Heart left ventricle (tissue), 16 donors: ENCODE measurements at regions not wholly inside any gene's neighbourhood (a gene's known extent, or its start where the extent isn't known, plus 50 kb on each side); places are given as distances from the start of the nearest gene placed in this dataset.

Source experiments
- ATAC-seq, 4 donors: fragments of 200-7000 bp; cut with Tn5 transposase; one replicate each; pipeline ENCODE4 v1.9.1; 2020 to 2022; ENCODE audit warnings: moderate library complexity in 4 of 4, mild to moderate bottlenecking in 3 of 4, moderate number of reproducible peaks in 1 of 4
- DNase-seq, 5 donors: peaks; one replicate each; pipeline ENCODE4 v3.0.0-alpha.2; 2020
- H3K27ac ChIP-seq, 12 donors: fragments of 200-600 bp; sonication (generic) in 4 of 12; one replicate each; pipeline versions ENCODE4 v1.5.0 to v1.8.0; 2016 to 2022; ENCODE audit warnings: mild to moderate bottlenecking in 2 of 12
- H3K27me3 ChIP-seq, 9 donors: fragments of 200-600 bp; sonication (generic) in 2 of 9; one replicate each; pipeline versions ENCODE4 v1.5.1 to v1.8.0; 2016 to 2022; ENCODE audit warnings: mild to moderate bottlenecking in 3 of 9
- H3K36me3 ChIP-seq, 9 donors: fragments of 200-600 bp; sonication (generic) in 2 of 9; one replicate each; pipeline versions ENCODE4 v1.5.0 to v1.8.0; 2018 to 2022; ENCODE audit warnings: mild to moderate bottlenecking in 2 of 9
- H3K4me1 ChIP-seq, 12 donors: fragments of 200-600 bp; sonication (generic) in 4 of 12; one replicate each; pipeline versions ENCODE4 v1.5.0 to v1.8.0; 2016 to 2022; ENCODE audit warnings: mild to moderate bottlenecking in 3 of 12
- H3K4me3 ChIP-seq, 12 donors: fragments of 200-600 bp; sonication (generic) in 4 of 12; one replicate each; pipeline versions ENCODE4 v1.5.0 to v1.8.0; 2017 to 2022; ENCODE audit warnings: mild to moderate bottlenecking in 9 of 12, moderate library complexity in 4 of 12
- H3K9me3 ChIP-seq, 12 donors: fragments of 200-600 bp; sonication (generic) in 4 of 12; one replicate each; pipeline versions ENCODE4 v1.5.0 to v1.8.0; 2016 to 2022; ENCODE audit warnings: mild to moderate bottlenecking in 1 of 12
- POLR2A ChIP-seq, 2 donors: fragments of 450-650 bp; IDR thresholded peaks; one replicate each; pipeline ENCODE4 v1.6.1; 2017; ENCODE audit warnings: antibody characterized with exemption in 2 of 2, mild to moderate bottlenecking in 2 of 2, moderate library complexity in 2 of 2
- WGBS, 4 donors: extraction: QIAGEN DNeasy Blood & Tissue Kit in 2 of 4; methylation state at CpG; one replicate each; pipeline versions ENCODE4 v1.1.5 to v1.1.7; 2013 to 2018; 5-methylcytosine and 5-hydroxymethylcytosine counted together
- intact Hi-C, 10 donors: fragments of 100-400 bp; cut with DNase I; formaldehyde crosslinking; loops; one replicate each; pipeline versions ENCODE4 v1.11.1 to v1.14.2; 2022
- TF ChIP-seq, protein P1 (sequence below), 12 donors: fragments of 200-600 bp; sonication (generic) in 4 of 12; IDR thresholded peaks; one replicate each; pipeline versions ENCODE4 v1.5.0 to v1.8.0; 2018 to 2022; ENCODE audit warnings: antibody characterized with exemption in 12 of 12, mild to moderate bottlenecking in 5 of 12
- donor health status: ischemic (EF 13 %, LVEDD 7.1; RV severe dilation, severe dysfunction).
- donor health status: healthy with polysubstance abuse.
- donor health status: DM: no; HTN: yes; CAD: no.
- donor health status: DM: no; HTN: no; CAD: no.
- donor health status: ischemic (EF 25% LVEDD 6.9; RV normal size, moderate dysfunction).
- donor health status: ischemic (EF 25% LVEDD 5.7; RV mildly dilated, moderate dysfunction).
- donor health status: healthy.
- donor health status: DM: yes; HTN: yes; CAD: no.
- donor health status: ischemic (EF 35%, LVEDD 5.7; RV mildly dilated, moderate dysfunction).
- donor health status: nonischemic (EF 11% LVEDD 7.7; RV severe dilation, severe dysfunction).
- donor health status: DM: yes; HTN: yes; CAD: no.
- donor health status: PGD.
- donor health status: ischemic (EF 29% LVEDD 5.4; RV normal size, mild dysfunction).
- donor health status: nonischemic (EF 23%, LVEDD 6.1; RV moderate dilation, normal function).

- Histone ChIP-seq H3K27me3 (no peaks in the 10 kb centered on the region), H3K9me3 (peaks cover 0 to 2% (median 0%) of the 10 kb centered on the region in 12 donors), H3K27ac (no peak overlapping the region), H3K4me3 (no peak overlapping the region), H3K4me1 (no peaks in the 10 kb centered on the region), H3K36me3 (no peaks in the 10 kb centered on the region)
- TF ChIP-seq, protein P1, sequence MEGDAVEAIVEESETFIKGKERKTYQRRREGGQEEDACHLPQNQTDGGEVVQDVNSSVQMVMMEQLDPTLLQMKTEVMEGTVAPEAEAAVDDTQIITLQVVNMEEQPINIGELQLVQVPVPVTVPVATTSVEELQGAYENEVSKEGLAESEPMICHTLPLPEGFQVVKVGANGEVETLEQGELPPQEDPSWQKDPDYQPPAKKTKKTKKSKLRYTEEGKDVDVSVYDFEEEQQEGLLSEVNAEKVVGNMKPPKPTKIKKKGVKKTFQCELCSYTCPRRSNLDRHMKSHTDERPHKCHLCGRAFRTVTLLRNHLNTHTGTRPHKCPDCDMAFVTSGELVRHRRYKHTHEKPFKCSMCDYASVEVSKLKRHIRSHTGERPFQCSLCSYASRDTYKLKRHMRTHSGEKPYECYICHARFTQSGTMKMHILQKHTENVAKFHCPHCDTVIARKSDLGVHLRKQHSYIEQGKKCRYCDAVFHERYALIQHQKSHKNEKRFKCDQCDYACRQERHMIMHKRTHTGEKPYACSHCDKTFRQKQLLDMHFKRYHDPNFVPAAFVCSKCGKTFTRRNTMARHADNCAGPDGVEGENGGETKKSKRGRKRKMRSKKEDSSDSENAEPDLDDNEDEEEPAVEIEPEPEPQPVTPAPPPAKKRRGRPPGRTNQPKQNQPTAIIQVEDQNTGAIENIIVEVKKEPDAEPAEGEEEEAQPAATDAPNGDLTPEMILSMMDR (IDR thresholded peaks at IDR 0.05) = no peak
- no peak for TF ChIP-seq POLR2A (IDR thresholded peaks at IDR 0.05)
- intact Hi-C loops = loop anchor here in 3 of 10 donors (5.0 to 10.0 kb wide), 3 partner anchors 524 to 752 kb away; no protein-coding TSS in a partner anchor
- ATAC-seq (no peak), DNase-seq (no peak)
These were observed 320.7 kb downstream of the HGF start for GRCh38 chr7:81449105-81449504.

GRCh38 chr7:81447351-81447952 is 322.4 kb downstream of the HGF start:
- WGBS, 4 donors = 31 to 44% (median 35%) methylated on average over 4 of the region's 4 CpGs
- H3K27ac ChIP-seq = no peak overlapping the region
- DNase-seq (no peak), ATAC-seq (peak in 1 of 4 donors; percentile 53)
- no peak for TF ChIP-seq POLR2A (IDR thresholded peaks at IDR 0.05)
- TF ChIP-seq, protein P1 (IDR thresholded peaks at IDR 0.05) = peak in 7 of 12 donors; percentile 7 to 37 (median 29)
- H3K27me3 ChIP-seq = no peaks in the 10 kb centered on the region
- H3K4me3 ChIP-seq = no peak overlapping the region
- peaks cover 0 to 2% (median 0%) of the 10 kb centered on the region in 12 donors for H3K9me3 ChIP-seq
- intact Hi-C loops = loop anchor here in 4 of 10 donors (2.0 to 10.0 kb wide), 4 partner anchors 523 to 750 kb away; no protein-coding TSS in a partner anchor
- H3K4me1 ChIP-seq = no peaks in the 10 kb centered on the region
- H3K36me3 ChIP-seq = no peaks in the 10 kb centered on the region

DNA sequence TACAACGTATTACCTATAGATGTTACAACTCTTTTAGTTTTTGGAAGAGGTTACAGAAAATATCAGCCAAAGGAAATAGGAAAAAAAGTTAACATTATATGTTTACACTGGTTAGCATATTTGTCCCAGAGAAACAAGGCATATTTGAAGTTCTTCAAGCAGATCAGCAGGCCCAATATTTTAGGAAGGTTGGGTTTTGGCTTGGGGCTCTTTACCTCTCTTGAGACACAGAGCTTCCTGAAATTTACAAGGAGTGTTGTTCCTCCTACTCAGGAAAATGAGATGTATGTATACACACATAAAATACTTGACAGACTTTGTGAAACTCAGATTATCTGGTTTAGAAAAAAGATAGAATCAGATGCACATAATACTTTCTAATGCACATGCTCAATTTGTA is 323.6 kb downstream of the HGF start:
- ATAC-seq (no peak), DNase-seq (no peak)
- TF ChIP-seq POLR2A (IDR thresholded peaks at IDR 0.05) = no peak
- TF ChIP-seq, protein P1 (IDR thresholded peaks at IDR 0.05) = no peak
- 82 to 87% (median 84%) methylated on average over 1 of the region's 1 CpG for WGBS, 4 donors
- H3K27me3 ChIP-seq = no peaks in the 10 kb centered on the region
- peaks cover 0 to 2% (median 0%) of the 10 kb centered on the region in 12 donors for H3K9me3 ChIP-seq
- H3K4me3 ChIP-seq = no peak overlapping the region
- no peak overlapping the region for H3K27ac ChIP-seq
- H3K36me3 ChIP-seq = no peaks in the 10 kb centered on the region
- intact Hi-C loops = loop anchor here in 4 of 10 donors (2.0 to 10.0 kb wide), 4 partner anchors 521 to 749 kb away; no protein-coding TSS in a partner anchor
- H3K4me1 ChIP-seq = no peaks in the 10 kb centered on the region

GRCh38 chr7:81445462-81445861 is 324.4 kb downstream of the HGF start:
- DNase-seq = no peak
- intact Hi-C loops = loop anchor here in 3 of 10 donors (5.0 to 10.0 kb wide), 3 partner anchors 521 to 748 kb away; no protein-coding TSS in a partner anchor
- Histone ChIP-seq H3K4me3 (no peak overlapping the region), H3K9me3 (peaks cover 0 to 2% (median 0%) of the 10 kb centered on the region in 12 donors), H3K4me1 (no peaks in the 10 kb centered on the region), H3K27me3 (no peaks in the 10 kb centered on the region), H3K36me3 (no peaks in the 10 kb centered on the region), H3K27ac (no peak overlapping the region)
- TF ChIP-seq, protein P1 (IDR thresholded peaks at IDR 0.05) = no peak
- TF ChIP-seq POLR2A (IDR thresholded peaks at IDR 0.05) = no peak
- no peak for ATAC-seq
- WGBS, 4 donors = 94 to 99% (median 97%) methylated on average over 1 of the region's 1 CpG
